Mucosa of stomach (tissue), 1 donor: ENCODE measurements at regions not wholly inside any gene's neighbourhood (a gene's known extent, or its start where the extent isn't known, plus 50 kb on each side); places are given as distances from the start of the nearest gene placed in this dataset.

Experiments
- H3K27me3 ChIP-seq: one replicate; pipeline ENCODE4 v1.7.0; 2013; ENCODE audit warnings: mild to moderate bottlenecking, low read length; ENCODE audit not compliant: control insufficient read depth, insufficient read depth
- H3K36me3 ChIP-seq: one replicate; pipeline ENCODE4 v1.7.0; 2013; ENCODE audit warnings: low read length; ENCODE audit not compliant: control insufficient read depth, insufficient read depth
- H3K4me1 ChIP-seq: one replicate; pipeline ENCODE4 v1.7.0; 2013; ENCODE audit warnings: mild to moderate bottlenecking, low read length; ENCODE audit not compliant: control insufficient read depth, insufficient read depth
- H3K4me3 ChIP-seq: one replicate; pipeline ENCODE4 v1.7.0; 2013; ENCODE audit warnings: low read length
- H3K9ac ChIP-seq: one replicate; pipeline ENCODE4 v1.7.0; 2013; ENCODE audit warnings: mild to moderate bottlenecking, low read length, moderate library complexity
- H3K9me3 ChIP-seq: one replicate; pipeline ENCODE4 v1.7.0; 2013; ENCODE audit warnings: mild to moderate bottlenecking, low read length, moderate library complexity; ENCODE audit not compliant: control insufficient read depth
- donor health status: Pancreatic carcinoma.

DNA sequence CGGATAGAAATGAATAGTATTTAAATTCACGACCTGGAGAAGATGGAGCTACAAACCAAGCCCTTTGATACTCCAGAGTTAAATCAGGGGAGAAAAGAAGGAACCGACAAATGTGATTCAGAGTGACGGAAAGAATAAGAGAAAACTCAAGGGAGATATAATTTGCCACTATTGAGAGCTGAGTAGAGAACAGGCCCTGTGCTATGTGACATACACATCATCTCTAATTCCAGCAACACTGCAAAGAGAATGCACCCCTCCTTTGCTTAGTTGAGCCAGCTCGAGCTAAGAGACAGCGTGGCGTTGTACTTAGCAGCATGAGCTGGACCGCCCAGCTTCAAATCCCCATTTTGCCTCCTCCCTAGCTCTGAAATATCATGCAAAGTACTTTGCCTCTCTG, 266.4 kb upstream of the TENM3 start:
- H3K9me3 ChIP-seq, result no peaks in the 10 kb centered on the region
- H3K4me1 ChIP-seq, result no peaks in the 10 kb centered on the region
- H3K27me3 ChIP-seq, result no peaks in the 10 kb centered on the region
- H3K4me3 ChIP-seq, result no peak overlapping the region
- no peak overlapping the region for H3K9ac ChIP-seq
- H3K36me3 ChIP-seq, result no peaks in the 10 kb centered on the region

DNA sequence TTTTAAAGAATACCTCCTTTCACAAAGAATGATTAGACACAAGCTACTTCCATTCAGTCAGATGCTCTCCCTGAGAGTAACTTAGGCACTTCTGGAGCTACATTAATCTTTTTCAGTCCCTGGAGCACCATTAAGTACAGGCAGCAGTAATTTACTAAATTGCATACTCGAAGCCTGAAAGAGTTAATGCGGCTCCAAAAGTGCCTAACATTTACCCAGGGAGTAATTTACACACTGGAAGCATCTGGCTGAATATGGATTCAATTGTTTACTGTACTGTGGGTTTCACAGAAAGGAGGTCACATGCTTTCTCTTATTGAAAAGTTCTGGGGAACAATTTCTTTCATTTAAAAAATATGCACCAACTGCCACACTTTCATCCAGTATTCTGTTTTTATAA, 260.8 kb upstream of the TENM3 start:
- no peaks in the 10 kb centered on the region for H3K9me3 ChIP-seq
- no peak overlapping the region for H3K9ac ChIP-seq
- no peaks in the 10 kb centered on the region for H3K27me3 ChIP-seq
- H3K36me3 ChIP-seq, result no peaks in the 10 kb centered on the region
- H3K4me1 ChIP-seq, result no peaks in the 10 kb centered on the region
- H3K4me3 ChIP-seq, result no peak overlapping the region

DNA sequence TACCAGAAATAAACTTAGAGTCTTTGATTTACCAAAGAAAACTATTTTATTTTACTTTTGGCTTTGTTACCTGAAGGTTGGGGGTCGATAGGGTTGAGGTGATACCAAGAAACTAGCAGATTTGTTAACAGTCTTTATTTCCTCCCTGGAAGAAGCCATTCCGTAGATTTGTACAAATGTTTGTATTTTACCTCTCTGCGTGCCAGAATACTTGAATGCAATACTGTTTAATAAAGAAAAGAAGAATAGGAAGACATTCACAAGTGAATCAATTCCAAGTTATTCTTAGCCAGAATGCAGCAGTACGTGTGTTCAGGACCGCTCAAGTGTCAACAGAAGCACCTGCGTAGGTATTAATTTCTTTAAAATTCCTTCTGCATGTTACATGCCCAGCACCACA, 260.3 kb upstream of the TENM3 start:
- no peak overlapping the region for H3K9ac ChIP-seq
- H3K27me3 ChIP-seq, result no peaks in the 10 kb centered on the region
- H3K4me3 ChIP-seq, result no peak overlapping the region
- no peaks in the 10 kb centered on the region for H3K4me1 ChIP-seq
- H3K36me3 ChIP-seq, result no peaks in the 10 kb centered on the region
- no peaks in the 10 kb centered on the region for H3K9me3 ChIP-seq

DNA sequence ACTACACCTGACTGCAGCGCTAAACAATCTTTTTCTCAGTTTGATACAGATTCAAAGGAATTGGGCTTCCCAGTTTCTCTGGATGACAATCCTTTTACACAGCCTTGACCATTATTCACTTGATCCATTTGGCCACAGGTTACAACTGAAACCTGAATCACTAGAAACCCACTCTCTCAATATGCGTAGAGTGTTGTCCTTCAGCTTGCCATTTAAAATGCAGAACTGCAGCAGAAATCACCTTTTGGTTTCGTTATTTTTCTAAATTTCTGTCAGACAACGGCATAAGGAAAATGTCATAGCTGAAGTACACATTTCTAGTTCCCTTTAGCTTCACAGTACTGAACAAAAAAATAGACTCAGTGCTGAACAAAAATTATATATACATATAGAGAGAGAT, 255.8 kb upstream of the TENM3 start:
- H3K9ac ChIP-seq, result no peak overlapping the region
- H3K9me3 ChIP-seq, result no peaks in the 10 kb centered on the region
- no peaks in the 10 kb centered on the region for H3K27me3 ChIP-seq
- no peak overlapping the region for H3K4me3 ChIP-seq
- H3K36me3 ChIP-seq, result no peaks in the 10 kb centered on the region
- no peaks in the 10 kb centered on the region for H3K4me1 ChIP-seq

DNA sequence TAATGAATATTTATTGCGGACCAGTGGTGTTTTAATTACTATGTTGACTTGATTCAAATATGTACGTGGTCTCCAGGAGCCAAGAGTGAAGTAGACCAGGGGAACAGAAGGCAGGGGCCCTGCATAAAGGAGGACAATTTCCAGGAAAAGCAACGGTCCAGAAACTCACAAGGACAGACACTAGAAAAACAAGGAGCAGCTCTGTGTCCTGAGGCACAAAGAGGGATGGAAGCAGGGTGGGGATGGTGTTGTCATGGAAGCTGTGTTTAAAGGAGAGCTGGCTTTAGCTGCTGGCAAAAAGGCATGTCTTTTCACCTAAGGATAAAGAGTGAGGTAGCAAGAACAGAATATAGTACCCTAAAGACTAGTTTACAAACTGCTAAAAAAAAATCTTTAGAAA, 254.1 kb upstream of the TENM3 start:
- Histone ChIP-seq H3K36me3 (no peaks in the 10 kb centered on the region), H3K4me1 (no peaks in the 10 kb centered on the region), H3K9me3 (no peaks in the 10 kb centered on the region), H3K27me3 (no peaks in the 10 kb centered on the region), H3K9ac (no peak overlapping the region), H3K4me3 (no peak overlapping the region)

DNA sequence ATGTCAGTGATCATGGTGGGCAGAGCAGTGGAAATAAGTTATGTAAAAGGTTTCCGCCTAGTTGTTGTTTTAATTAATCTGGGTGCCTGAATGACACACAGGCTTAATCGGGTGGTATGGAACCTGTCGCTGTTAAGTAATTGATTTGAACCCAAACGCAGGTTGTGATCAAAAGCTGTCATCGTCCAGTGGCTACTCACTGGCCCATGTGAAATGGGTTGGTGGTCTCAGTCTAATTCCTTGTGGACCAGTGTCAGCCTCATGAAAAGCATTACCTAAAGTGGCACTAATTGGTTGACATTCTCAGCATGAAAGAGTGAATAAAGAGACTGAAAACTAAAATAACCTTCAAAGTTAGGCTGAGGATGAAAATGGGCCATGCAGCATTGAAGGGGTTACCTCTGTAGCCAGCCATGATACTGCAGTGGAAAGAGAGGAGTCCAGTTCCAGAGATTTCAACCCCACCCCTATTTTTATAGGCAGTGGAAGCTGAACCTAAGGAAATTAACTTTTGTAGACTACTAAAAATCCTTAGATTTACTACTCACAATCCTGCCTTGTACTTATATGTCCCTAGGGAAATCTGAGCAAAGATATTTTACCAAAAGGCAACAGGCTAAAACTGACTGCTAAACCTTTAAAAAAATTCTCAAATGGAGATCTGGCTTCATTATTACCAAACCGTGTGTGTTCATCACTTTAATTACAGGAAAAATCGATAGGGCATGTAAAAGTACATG, 251.7 kb upstream of the TENM3 start:
- Histone ChIP-seq H3K9me3 (no peaks in the 10 kb centered on the region), H3K27me3 (no peaks in the 10 kb centered on the region)

DNA sequence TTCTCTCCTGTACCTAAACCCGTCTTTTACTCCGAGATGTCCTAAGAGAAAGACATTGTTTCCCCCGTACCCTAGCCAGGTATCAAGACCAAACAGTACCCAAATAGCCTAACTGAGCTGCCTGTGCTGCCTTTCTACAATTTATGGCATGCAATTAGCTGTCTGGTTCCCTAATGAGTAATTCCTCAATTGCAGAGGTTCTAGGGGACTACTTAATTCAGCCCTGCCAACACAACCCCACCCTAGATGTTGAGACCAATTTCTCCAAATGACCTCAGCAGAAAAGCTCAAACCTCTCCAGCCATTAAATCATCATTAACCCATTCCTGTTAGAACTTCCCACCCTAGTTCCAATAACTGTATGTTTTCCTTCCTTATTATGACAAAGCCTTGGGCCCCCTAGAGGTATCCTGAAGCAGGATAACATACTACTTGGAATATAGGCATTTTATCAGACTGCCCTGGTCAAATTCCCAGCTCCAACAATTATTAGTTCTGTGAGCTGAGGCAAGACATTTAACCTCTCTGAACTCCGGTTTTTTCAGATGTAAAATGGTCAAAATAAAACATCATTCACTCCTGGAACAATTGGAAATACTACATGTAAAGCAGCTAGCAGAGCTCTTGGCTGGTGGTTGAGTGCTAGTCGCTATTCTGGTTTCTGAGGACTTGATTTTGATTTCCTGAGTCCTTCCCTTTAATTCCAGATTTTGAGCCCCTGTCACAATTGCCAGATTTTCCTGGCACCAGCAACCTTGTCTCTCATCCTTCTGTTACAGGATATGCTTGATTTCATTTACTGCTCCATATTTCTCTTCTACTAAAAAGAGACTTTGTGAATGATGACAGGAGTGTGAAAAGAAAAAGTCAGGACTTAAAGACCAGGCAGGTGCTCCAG, 244.6 kb upstream of the TENM3 start:
- Histone ChIP-seq H3K27me3 (no peaks in the 10 kb centered on the region), H3K4me1 (no peaks in the 10 kb centered on the region), H3K4me3 (no peak overlapping the region), H3K9me3 (no peaks in the 10 kb centered on the region), H3K9ac (no peak overlapping the region), H3K36me3 (no peaks in the 10 kb centered on the region)

More for the DNA sequence above, 251.7 kb upstream of the TENM3 start:
- Histone ChIP-seq H3K9ac (no peak overlapping the region), H3K4me1 (no peaks in the 10 kb centered on the region), H3K36me3 (no peaks in the 10 kb centered on the region), H3K4me3 (no peak overlapping the region)

DNA sequence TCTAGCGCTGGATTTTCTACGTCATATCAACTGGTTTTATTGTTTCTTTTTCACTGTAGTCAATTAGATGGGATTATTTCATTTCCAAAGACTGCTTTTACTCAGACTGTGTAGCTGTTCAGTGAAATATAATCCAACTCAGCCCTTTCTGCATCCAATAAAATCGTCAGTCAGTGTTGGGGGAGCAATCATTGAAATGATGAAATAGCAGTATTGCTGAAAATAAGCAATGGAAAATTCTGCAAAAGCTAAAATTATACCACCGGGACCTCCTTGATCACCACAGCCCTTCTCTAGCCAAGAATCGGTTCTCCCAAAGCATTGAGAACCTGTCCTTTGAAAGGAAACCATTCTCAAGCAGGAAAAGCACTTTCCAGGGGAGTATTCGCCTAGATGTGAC, 243.1 kb upstream of the TENM3 start:
- H3K4me1 ChIP-seq, result no peaks in the 10 kb centered on the region
- no peak overlapping the region for H3K9ac ChIP-seq
- H3K36me3 ChIP-seq, result no peaks in the 10 kb centered on the region
- no peak overlapping the region for H3K4me3 ChIP-seq
- H3K9me3 ChIP-seq, result no peaks in the 10 kb centered on the region
- H3K27me3 ChIP-seq, result no peaks in the 10 kb centered on the region

DNA sequence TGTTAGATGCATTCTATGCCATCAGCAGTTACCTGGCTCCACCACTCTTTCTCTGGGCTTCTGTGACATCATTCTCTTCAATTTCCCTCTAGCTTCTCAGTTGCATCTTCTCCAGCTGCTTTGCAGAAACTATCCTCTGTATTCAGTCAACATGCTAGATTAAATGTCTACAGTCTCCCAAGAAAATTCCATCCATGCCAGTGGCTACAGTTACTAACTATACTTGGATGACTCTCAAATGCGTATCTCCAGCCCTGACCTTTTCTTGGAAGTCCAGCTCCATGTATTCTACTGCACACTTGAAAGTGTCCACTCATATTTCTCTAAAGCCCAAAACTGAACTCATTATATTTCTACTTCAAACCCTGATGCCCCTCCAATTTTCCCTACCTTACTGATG, 232.3 kb upstream of the TENM3 start:
- Histone ChIP-seq H3K27me3 (no peaks in the 10 kb centered on the region), H3K4me1 (no peaks in the 10 kb centered on the region), H3K36me3 (no peaks in the 10 kb centered on the region), H3K9ac (no peak overlapping the region), H3K4me3 (no peak overlapping the region), H3K9me3 (no peaks in the 10 kb centered on the region)

DNA sequence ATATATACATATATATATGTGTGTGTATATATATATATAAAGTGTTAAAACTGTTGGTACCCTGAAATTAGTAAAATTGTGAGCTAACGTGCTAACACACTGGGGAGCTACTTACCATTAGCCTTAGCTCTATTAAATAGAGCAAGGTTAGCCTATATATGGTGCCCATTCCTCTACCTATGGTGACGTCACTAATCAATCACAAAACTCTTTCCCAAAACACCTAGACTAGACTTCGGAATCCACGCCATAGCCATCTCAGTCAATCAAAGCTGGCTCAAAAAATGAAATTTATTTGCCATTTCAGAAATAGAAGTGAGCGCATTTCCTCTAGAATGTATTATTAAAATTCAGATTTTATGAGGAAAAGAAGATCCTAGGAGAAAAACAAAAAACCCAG, 229.0 kb upstream of the TENM3 start:
- no peaks in the 10 kb centered on the region for H3K27me3 ChIP-seq

DNA sequence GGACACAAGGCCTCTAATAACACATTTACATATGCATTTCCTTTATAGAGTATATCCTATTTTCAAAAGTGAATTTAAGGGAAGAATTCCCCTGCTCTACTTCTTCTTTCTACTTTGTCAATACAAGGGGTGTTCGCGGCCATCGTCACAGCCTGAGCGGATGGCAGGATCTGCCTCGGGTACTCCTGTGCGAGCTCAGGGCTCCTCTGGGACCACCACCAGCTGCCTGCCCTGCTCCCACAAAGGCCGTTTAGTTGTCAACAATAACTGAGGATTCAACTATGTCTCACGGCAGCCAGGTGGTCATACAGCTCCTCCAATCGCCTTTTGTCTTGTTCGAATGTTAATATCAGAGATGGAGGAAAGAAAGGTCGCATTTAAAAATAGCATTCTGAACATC, 228.2 kb upstream of the TENM3 start:
- Histone ChIP-seq H3K27me3 (no peaks in the 10 kb centered on the region), H3K9ac (no peak overlapping the region), H3K9me3 (no peaks in the 10 kb centered on the region), H3K4me1 (no peaks in the 10 kb centered on the region), H3K4me3 (no peak overlapping the region), H3K36me3 (no peaks in the 10 kb centered on the region)

More for the DNA sequence above, 229.0 kb upstream of the TENM3 start:
- Histone ChIP-seq H3K9me3 (no peaks in the 10 kb centered on the region), H3K9ac (no peak overlapping the region), H3K4me1 (no peaks in the 10 kb centered on the region), H3K36me3 (no peaks in the 10 kb centered on the region), H3K4me3 (no peak overlapping the region)

DNA sequence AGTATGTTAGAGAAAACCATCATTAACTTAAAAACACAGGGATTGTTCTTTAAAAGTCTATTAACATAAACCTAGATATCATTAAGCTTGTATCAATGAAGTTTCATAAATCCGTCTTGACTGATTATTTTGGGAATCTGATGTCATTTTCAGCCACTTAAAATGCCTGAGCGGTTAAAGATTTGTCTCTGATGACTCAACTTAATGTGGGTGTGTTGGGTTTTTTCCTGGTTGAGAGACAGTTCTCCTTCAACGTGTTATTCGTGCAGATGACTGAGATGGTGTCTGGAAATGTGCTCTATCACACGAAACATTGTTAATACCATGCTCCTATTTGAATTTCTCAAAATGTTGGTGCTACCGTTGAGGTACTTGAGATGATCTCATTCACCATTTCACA, 227.3 kb upstream of the TENM3 start:
- H3K9ac ChIP-seq, result no peak overlapping the region

More for the DNA sequence above, 227.3 kb upstream of the TENM3 start:
- Histone ChIP-seq H3K4me1 (no peaks in the 10 kb centered on the region), H3K4me3 (no peak overlapping the region), H3K36me3 (no peaks in the 10 kb centered on the region), H3K9me3 (no peaks in the 10 kb centered on the region), H3K27me3 (no peaks in the 10 kb centered on the region)
